ENCODE measurements at regions not wholly inside any gene's neighbourhood (a gene's known extent, or its start where the extent isn't known, plus 50 kb on each side); places are given as distances from the start of the nearest gene placed in this dataset.
A peak's percentile ranks its signal among the peaks of the same experiment; 100 is the strongest.
"Not testable (repeated sequence)": the region's sequence is repeated elsewhere in the genome, so short reads cannot be mapped to it uniquely, and the experiment has no call there.

DNA sequence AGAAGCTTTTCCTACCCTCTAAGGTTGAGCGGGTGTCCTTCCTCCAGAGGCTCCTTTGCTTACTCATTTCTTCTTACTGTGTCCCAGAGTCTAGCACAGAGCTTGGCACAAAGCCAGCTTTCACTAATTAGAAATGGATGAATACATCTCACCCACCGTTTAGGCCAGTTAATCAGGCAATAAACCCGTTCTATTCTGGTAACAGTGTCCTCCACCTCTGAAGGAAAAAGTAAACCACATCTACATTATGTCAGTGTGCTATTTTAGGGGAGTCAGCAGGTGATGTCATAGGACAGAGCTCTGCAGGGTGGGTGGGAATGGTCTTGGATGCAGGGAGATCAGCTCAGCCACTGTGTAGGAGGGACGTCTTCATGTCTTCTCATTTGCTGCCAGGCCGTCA is 109.2 kb downstream of the OSTF1 start:
- DNase-seq = no peak

DNA sequence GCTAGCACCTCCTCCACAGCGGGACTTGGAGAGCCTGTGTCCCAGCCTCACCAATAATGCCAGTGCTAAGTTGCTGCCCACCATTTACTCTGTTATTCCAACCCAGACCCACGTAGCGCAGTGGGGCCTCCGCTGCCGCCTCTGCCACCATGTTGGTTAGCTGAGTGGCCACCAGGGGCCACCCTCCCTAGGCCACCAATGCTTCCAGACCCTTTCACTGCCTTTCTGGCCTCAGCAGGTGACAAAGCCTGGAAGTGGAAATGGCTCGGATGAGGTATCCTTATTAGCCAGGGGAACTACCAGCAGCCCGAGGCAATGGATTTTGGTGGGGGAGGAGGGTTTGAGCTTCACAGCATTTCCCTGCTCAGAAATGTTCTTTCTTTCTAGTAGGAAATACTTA is 110.1 kb downstream of the OSTF1 start:
- no peak for DNase-seq

DNA sequence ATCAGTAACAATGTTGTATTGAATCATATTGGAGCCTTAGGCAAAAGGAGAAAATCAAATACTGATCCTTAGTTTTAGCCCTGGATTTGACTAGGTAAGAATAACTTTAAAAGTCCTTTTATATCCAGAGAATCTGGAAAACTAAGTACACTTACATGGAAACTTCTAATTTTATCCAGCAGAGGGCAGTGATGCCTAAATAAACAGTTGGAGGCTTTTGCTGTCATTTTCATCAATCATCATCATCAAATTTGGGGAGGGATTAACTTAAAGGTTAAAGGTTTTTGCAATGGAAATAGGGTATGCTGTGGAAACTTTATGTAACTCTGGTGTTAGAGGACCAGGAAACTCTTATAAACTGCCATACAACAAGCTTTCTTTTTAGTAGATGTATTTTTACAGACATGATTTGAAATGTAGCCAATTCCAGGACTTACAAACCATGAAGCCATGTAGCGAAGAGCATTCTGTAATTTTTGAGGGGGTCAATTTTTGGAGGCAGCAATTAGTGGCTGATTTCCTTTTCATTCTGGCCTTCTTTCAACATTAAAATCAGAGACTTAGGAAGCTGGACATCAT is 112.7 kb downstream of the OSTF1 start:
- DNase-seq = no peak

- no peak for DNase-seq
Measured at GRCh38 chr9:75201480-75202209, 113.3 kb downstream of the OSTF1 start.

DNA sequence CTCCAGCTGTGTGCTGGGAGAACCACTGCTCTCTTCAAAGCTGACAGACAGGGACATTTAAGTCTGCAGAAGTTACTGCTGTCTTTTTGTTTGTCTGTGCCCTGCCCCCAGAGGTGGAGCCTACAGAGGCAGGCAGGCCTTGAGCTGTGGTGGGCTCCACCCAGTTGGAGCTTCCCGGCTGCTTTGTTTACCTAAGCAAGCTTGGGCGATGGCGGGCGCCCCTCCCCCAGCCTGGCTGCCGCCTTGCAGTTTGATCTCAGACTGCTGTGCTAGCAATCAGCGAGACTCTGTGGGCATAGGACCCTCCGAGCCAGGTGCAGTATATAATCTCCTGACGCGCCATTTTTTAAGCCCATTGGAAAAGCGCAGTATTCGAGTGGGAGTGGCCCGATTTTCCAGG is 119.7 kb downstream of the OSTF1 start:
- not testable (repeated sequence) for DNase-seq

DNA sequence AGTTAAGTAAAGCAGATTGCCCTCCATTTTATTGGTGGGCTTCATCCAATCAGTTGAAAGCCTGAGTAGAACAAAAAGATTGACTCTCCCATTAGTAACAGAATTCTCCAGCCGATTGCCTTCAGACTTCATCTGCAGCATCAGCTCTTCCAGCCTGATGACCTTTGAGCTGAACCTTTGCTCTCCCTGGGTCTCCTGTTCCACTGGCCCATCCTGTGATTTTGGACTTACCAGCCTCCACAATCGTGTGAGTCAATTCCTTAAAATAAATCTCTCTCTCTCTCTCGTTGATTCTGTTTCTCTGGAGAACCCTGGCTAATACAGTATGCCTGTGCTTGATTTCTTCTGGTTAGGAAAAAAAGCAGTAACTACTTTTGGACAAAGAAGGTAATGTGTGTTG is 121.9 kb downstream of the OSTF1 start:
- DNase-seq = no peak

DNA sequence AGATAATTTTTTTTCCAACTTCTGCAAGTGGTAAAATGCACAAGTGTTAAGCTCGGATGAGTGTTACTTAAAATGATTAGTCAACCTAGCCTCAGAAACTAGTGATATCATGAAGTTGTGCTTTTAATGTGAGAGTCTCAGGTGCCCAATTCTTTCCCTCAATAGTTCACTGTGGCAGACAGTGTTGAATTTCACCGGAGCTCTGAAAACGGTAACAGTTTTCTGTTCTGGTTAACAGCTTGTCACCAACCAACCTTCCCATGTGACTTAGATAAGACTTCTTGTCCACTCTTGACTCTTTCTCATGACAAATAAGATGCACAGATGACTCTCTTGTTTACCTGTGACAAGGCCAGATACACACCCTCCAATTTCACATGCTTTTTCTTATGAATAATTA is 125.5 kb downstream of the OSTF1 start:
- DNase-seq = no peak

DNA sequence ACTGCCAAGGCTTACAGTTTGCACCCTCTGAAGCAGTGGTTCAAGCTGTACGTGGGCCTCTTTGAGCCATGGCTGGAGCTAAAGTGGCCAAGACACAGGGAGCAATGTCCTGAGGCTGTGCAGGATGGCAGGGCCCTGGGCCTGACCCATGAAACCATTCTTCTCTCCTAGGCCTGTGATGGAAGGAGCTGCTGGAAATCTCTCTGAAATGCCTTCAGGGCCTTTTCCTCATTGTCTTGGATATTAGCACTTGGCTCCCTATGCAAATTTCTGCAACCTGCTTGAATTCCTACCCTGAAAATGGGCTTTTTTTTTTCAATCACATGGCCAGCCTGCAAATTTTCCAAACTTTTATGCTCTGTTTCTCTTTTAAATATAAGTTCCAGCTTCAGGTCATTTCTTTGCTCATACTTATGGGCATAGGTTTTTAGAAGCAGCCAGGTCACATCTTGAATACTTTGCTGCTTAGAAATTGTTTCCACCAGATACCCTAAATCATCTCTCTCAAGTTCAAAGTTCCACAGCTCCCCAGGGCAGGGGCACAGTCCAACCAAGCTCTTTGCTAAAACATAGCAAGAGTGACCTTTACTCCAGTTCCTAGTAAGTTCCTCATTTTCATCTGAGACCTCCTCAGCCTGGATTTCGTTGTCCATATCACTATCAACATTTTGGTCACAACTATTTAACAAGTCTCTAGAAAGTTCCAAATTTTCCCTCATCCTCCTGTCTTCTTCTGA is 138.3 kb downstream of the OSTF1 start:
- DNase-seq = no peak

DNA sequence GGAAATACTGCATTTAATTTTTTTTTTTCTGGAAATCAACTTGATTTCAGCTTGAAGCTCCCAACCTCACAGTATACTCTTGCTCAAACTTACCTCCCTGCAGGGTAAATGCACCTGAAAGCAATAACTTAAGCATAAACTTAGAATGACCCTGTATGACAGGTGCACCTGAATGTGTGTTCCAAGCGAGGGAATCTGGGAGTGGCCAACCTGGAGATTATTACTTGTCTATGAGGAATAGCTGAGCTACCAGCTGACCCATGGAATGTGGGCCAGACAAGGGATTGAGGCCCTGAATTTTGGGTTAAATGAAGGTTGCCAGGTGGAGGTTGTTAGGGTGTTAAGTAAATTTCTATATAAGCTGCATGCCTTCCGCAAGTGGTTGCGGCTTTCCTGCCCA is 140.6 kb downstream of the OSTF1 start:
- no peak for DNase-seq

GRCh38 chr9:75229605-75230332 is 141.5 kb downstream of the OSTF1 start:
- no peak for DNase-seq

GRCh38 chr9:75230469-75230868 is 142.2 kb downstream of the OSTF1 start:
- no peak for DNase-seq

GRCh38 chr9:75231167-75231566 is 142.9 kb downstream of the OSTF1 start:
- no peak for DNase-seq

- no peak for DNase-seq
Measured at GRCh38 chr9:75233011-75233410, 144.7 kb downstream of the OSTF1 start.

DNA sequence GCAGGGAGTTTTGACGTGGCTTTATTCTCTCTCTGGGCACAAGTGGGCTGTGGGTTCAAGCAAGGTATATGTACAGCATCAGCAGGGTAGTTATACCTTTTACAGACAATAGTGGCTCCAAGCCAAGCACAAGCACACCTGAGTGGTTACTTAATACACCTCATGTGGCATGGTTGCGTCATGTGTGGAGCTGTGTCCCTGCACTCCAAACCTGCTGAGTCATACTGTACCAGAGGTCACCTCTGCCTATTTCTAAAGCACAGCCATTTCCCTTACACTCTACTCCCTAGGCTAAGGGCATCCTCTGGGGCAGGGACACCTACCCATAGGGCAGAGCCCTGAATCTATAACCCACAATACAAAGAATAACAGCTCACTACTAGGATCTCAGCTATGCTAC is 147.3 kb downstream of the OSTF1 start:
- DNase-seq = no peak

- peak; percentile 21 for DNase-seq
Measured at GRCh38 chr9:75238311-75238976, 150.1 kb downstream of the OSTF1 start.

GRCh38 chr9:75239176-75239575 is 150.9 kb downstream of the OSTF1 start:
- DNase-seq = no peak

DNA sequence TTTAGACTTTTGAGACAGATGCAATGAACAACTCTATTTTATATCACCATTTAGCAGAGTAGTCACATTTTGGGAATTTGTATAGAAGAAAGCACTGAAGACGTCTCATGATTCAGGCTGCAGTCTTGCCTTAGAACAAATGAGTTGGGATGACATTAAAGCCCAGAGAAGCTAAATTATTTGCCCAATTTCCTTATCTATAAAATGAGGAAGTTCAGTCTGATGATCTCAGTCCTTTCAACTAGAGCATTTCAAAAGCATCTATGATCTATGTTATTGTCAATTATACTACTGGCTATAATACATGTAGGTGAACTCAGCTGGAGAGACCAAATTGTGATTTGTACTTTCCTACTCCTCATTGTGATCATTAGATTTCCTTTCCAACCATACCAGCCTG is 154.1 kb downstream of the OSTF1 start:
- no peak for DNase-seq

DNA sequence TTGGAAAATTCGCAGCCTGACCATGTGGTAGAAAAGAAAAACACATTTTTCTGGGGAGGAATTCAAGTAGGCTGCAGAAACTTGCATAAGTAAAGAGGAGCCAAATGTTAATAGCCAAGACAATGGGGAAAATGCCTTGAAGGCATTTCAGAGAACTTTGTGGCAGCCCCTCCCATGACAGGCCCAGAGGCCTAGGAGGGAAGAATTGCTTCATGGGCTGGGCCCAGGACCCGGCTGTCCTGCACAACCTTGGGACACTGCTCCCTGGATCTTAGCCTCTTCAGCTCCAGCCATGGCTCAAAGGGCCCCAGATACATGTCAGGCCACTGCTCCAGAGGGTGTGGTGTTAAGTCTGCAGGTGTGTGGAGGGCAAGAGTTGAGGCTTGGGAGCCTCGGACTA is 158.6 kb downstream of the OSTF1 start:
- DNase-seq = no peak

- peak; percentile 34 for DNase-seq
Measured at GRCh38 chr9:75265525-75265972, 177.2 kb downstream of the OSTF1 start.

DNA sequence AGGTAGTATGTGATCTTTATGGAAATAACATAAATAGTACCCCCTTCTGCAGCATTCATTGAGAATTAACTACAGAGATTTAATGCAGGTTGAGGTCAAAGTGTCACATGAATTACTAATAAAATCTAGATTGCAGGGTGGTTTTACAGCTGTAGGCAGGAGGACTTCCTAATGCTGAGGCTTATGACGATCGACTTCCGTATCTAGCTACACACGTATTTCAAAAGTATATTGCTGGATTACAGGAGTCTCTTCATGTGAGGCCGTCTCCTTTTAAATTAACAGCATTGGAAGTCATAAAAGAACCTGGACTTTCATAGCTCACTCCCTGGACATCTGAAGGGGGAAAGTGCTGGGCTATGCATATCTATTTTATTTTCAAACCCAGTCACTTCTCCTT is 180.9 kb downstream of the OSTF1 start:
- no peak for DNase-seq

DNA sequence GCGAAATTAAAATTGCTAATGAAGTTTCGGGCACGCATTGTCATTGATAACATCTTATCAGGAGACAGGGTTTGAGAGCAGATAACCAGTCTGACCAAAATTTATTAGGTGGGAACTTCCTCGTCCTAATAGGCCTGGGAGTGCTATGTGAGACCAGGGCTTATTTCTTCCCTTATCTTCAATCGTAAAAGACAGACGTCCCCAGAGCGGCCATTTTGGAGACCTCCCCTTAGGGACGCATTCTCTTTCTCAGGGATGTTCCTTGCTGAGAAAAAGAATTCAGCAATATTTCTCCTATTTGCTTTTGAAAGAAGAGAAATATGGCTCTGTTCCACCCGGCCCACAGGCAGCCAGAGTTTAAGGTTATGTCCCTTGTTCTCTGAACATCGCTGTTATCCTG is 184.7 kb downstream of the OSTF1 start:
- not testable (repeated sequence) for DNase-seq

- no peak for DNase-seq
Measured at GRCh38 chr9:75274781-75275180, 186.5 kb downstream of the OSTF1 start.

DNA sequence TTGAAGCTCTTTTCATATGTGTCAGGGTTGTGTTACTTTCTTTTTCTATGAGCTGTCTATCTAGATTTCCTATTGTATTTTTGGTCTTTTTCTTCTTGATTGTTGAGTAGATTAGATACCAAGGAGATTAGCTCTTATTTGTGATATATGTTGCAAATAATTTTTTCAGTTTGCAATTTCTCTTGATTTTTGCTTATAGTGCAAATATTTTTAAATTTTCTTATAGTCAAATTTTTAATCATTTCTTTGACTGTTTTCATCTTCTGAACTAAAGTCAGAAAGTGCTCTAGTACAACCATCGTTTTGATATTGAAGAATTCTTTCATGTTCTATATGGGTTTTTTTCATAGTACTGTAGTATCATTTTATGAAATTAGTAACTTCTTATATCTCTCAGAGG is 193.7 kb downstream of the OSTF1 start:
- DNase-seq = no peak

All from activated CD4-positive, alpha-beta T cell treated with anti-CD3 and anti-CD28 coated beads, Interleukin-2, amount 50 U/mL, for 1 hour (primary cell).